ENCODE measurements at regions not wholly inside any gene's neighbourhood (a gene's known extent, or its start where the extent isn't known, plus 50 kb on each side); places are given as distances from the start of the nearest gene placed in this dataset.
"Not testable (repeated sequence)": the region's sequence is repeated elsewhere in the genome, so short reads cannot be mapped to it uniquely, and the experiment has no call there.

DNA sequence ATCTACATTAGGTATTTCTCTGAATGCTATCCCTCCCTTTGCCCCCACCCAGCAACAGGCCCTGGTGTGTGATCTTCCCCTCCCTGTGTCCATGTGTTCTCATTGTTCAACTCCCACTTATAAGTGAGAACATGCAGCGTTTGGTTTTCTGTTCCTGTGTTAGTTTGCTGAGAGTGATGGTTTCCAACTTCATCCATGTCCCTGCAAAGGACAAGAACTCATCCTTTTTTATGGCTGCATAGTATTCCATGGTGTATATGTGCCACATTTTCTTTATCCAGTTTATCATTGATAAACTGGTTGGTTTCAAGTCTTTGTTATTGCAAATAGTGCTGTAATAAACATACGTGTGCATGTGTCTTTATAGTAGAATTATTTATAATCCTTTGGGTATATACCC lies 55.5 kb upstream of the RASA1 start:
- DNase-seq, result not testable (repeated sequence)

DNA sequence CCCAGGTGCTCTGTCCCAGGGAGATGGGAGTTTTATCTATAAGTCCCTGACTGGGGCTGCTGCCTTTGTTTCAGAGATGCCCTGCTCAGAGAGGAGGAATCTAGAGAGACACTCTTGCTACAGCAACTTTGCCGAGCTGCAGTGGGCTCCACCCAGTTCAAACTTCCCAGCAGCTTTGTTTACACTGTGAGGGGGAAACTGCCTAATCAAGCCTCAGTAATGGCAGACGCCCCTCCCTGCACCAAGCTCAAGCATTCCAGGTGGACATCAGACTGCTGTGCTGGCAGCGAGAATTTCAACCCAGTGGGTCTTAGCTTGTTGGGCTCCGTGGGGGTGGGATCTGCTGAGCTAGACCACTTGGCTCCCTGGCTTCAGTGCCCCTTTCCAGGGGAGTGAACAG lies 50.2 kb upstream of the RASA1 start:
- not testable (repeated sequence) for DNase-seq

Measured in amniotic stem cell (primary cell).